ENCODE measurements at regions not wholly inside any gene's neighbourhood (a gene's known extent, or its start where the extent isn't known, plus 50 kb on each side); places are given as distances from the start of the nearest gene placed in this dataset.

DNA sequence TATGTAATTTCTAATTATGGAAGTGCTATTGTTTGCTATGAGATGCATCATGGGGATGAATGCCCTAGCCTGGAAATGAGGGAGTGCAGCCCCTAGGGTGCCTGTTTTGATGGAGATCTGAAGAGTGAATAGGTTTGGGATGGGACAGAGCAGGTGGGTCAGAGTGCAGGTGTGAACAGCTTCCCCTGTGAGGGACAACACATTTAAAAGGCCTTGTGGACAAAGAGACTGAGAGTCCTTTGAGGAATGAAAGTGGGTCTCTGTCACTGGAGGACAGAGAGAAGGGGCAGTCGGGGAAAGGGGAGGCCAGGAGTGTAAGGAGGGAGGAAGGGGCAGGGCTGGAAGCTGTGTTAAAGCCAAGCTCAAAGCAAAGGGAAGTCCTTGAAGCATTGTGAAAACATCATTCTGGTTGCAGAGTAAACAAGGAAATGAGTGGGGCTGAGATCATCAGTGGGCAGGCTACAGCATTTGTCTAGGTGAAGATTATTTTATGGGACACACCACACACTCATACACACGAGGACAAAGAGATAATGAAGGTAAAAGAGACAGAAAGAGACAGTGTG, 877.6 kb downstream of the SLC4A3 start:
- H3K36me3 ChIP-seq (ENCODE audit: insufficient read depth, low read length), result no peaks in the 10 kb centered on the region
- peak overlapping the region; percentile 41 for H3K9ac ChIP-seq (ENCODE audit: low read length)
- H3K27ac ChIP-seq (ENCODE audit: low read depth, low read length), result no peak overlapping the region
- H3K9me3 Mint-ChIP-seq (ENCODE audit: unreplicated experiment), result no peaks in the 10 kb centered on the region
- DNase-seq (ENCODE audit: low read depth) (peak; percentile 45), FAIRE-seq (peak; percentile 86)
- peak overlapping the region; percentile 72 for H2AFZ ChIP-seq (ENCODE audit: low read depth, low read length)
- H3K27me3 Mint-ChIP-seq (ENCODE audit: low read depth, unreplicated experiment), result no peaks in the 10 kb centered on the region
- H3K79me2 ChIP-seq (ENCODE audit: insufficient read depth, low read length), result no peaks in the 10 kb centered on the region
- no peak overlapping the region for H3K27ac Mint-ChIP-seq (ENCODE audit: unreplicated experiment)
- H3K36me3 Mint-ChIP-seq (ENCODE audit: low read depth, unreplicated experiment), result no peaks in the 10 kb centered on the region
- peak overlapping the region; percentile 68 for H3K4me2 ChIP-seq (ENCODE audit: low read length)
- H3K4me3 ChIP-seq (ENCODE audit: insufficient read depth, low read depth, low read length), result no peak overlapping the region
- no peak overlapping the region for H3K4me3 Mint-ChIP-seq (ENCODE audit: unreplicated experiment)
- H3K4me1 Mint-ChIP-seq (ENCODE audit: low read depth, unreplicated experiment), result peaks cover 16% of the 10 kb centered on the region
- no peaks in the 10 kb centered on the region for H3K27me3 ChIP-seq (ENCODE audit: insufficient read depth, low read length)
- TF ChIP-seq, protein P1, sequence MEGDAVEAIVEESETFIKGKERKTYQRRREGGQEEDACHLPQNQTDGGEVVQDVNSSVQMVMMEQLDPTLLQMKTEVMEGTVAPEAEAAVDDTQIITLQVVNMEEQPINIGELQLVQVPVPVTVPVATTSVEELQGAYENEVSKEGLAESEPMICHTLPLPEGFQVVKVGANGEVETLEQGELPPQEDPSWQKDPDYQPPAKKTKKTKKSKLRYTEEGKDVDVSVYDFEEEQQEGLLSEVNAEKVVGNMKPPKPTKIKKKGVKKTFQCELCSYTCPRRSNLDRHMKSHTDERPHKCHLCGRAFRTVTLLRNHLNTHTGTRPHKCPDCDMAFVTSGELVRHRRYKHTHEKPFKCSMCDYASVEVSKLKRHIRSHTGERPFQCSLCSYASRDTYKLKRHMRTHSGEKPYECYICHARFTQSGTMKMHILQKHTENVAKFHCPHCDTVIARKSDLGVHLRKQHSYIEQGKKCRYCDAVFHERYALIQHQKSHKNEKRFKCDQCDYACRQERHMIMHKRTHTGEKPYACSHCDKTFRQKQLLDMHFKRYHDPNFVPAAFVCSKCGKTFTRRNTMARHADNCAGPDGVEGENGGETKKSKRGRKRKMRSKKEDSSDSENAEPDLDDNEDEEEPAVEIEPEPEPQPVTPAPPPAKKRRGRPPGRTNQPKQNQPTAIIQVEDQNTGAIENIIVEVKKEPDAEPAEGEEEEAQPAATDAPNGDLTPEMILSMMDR (IDR thresholded peaks at IDR 0.05; ENCODE audit: insufficient read depth, low read depth, low read length), result no peak
- no peak for TF ChIP-seq EZH2 (IDR thresholded peaks at IDR 0.05; ENCODE audit: insufficient read depth, low read length)
- peaks cover 13% of the 10 kb centered on the region for H3K4me1 ChIP-seq (ENCODE audit: insufficient read depth, low read length)
- no peaks in the 10 kb centered on the region for H3K9me3 ChIP-seq (ENCODE audit: insufficient read depth, low read depth, low read length)
- H4K20me1 ChIP-seq (ENCODE audit: insufficient read depth, low read length), result no peaks in the 10 kb centered on the region

- no peak overlapping the region for H3K27ac Mint-ChIP-seq (ENCODE audit: unreplicated experiment)
- no peak overlapping the region for H3K4me3 ChIP-seq (ENCODE audit: insufficient read depth, low read depth, low read length)
- H3K9me3 Mint-ChIP-seq (ENCODE audit: unreplicated experiment), result no peaks in the 10 kb centered on the region
- H4K20me1 ChIP-seq (ENCODE audit: insufficient read depth, low read length), result no peaks in the 10 kb centered on the region
- H3K79me2 ChIP-seq (ENCODE audit: insufficient read depth, low read length), result no peaks in the 10 kb centered on the region
- FAIRE-seq (no peak), DNase-seq (ENCODE audit: low read depth) (no peak)
- H2AFZ ChIP-seq (ENCODE audit: low read depth, low read length), result no peak overlapping the region
- H3K4me3 Mint-ChIP-seq (ENCODE audit: unreplicated experiment), result no peak overlapping the region
- H3K4me1 ChIP-seq (ENCODE audit: insufficient read depth, low read length), result peaks cover 22% of the 10 kb centered on the region
- H3K27ac ChIP-seq (ENCODE audit: low read depth, low read length), result no peak overlapping the region
- H3K27me3 Mint-ChIP-seq (ENCODE audit: low read depth, unreplicated experiment), result no peaks in the 10 kb centered on the region
- no peak overlapping the region for H3K9ac ChIP-seq (ENCODE audit: low read length)
- no peak for TF ChIP-seq EZH2 (IDR thresholded peaks at IDR 0.05; ENCODE audit: insufficient read depth, low read length)
- TF ChIP-seq, protein P1 (IDR thresholded peaks at IDR 0.05; ENCODE audit: insufficient read depth, low read depth, low read length), result no peak
- H3K36me3 Mint-ChIP-seq (ENCODE audit: low read depth, unreplicated experiment), result no peaks in the 10 kb centered on the region
- no peaks in the 10 kb centered on the region for H3K9me3 ChIP-seq (ENCODE audit: insufficient read depth, low read depth, low read length)
- H3K4me2 ChIP-seq (ENCODE audit: low read length), result no peak overlapping the region
- H3K4me1 Mint-ChIP-seq (ENCODE audit: low read depth, unreplicated experiment), result peaks cover 26% of the 10 kb centered on the region
- no peaks in the 10 kb centered on the region for H3K27me3 ChIP-seq (ENCODE audit: insufficient read depth, low read length)
- H3K36me3 ChIP-seq (ENCODE audit: insufficient read depth, low read length), result no peaks in the 10 kb centered on the region
These were observed 879.0 kb downstream of the SLC4A3 start for GRCh38 chr2:220506466-220506865.

DNA sequence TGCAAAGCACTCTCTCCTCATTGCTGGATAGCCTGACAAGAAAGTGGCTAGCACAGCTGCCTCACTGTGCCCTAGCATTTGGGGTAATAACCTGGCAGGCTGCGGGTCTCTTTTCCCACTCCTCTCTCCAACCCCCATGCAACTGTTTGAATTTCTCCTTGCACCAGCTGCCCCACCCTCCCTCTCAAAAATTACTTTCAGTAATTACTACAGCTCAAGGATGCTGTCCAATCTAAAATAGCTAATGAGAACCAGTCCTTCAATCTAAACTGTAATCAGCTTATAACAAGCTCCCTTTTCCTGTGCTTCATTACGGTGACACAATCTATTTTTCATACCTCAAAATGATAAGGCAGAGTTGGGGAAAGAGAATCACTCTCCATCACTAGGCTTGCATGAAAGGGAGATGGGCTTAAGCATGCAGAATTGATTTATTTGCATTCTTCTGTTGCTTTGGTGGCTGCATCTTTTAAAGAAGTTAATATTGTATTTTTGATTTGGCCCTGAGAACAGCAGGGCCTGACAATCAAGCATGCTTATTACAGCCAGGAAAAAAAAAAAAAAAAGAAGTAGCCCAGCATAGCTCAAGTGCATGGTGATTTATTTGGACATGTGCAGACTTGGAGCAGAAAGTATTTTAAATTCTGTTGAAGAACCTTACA, 881.8 kb downstream of the SLC4A3 start:
- Mint-ChIP-seq H3K27ac (ENCODE audit: unreplicated experiment) (no peak overlapping the region), H3K4me1 (ENCODE audit: low read depth, unreplicated experiment) (peaks cover 41% of the 10 kb centered on the region), H3K36me3 (ENCODE audit: low read depth, unreplicated experiment) (no peaks in the 10 kb centered on the region), H3K9me3 (ENCODE audit: unreplicated experiment) (no peaks in the 10 kb centered on the region), H3K4me3 (ENCODE audit: unreplicated experiment) (no peak overlapping the region), H3K27me3 (ENCODE audit: low read depth, unreplicated experiment) (no peaks in the 10 kb centered on the region)
- no peaks in the 10 kb centered on the region for H3K27me3 ChIP-seq (ENCODE audit: insufficient read depth, low read length)
- no peaks in the 10 kb centered on the region for H3K36me3 ChIP-seq (ENCODE audit: insufficient read depth, low read length)
- no peak overlapping the region for H3K9ac ChIP-seq (ENCODE audit: low read length)
- H3K9me3 ChIP-seq (ENCODE audit: insufficient read depth, low read depth, low read length), result no peaks in the 10 kb centered on the region
- H3K4me2 ChIP-seq (ENCODE audit: low read length), result no peak overlapping the region
- H3K79me2 ChIP-seq (ENCODE audit: insufficient read depth, low read length), result no peaks in the 10 kb centered on the region
- H4K20me1 ChIP-seq (ENCODE audit: insufficient read depth, low read length), result no peaks in the 10 kb centered on the region
- no peak for FAIRE-seq
- no peak overlapping the region for H3K4me3 ChIP-seq (ENCODE audit: insufficient read depth, low read depth, low read length)
- peaks cover 41% of the 10 kb centered on the region for H3K4me1 ChIP-seq (ENCODE audit: insufficient read depth, low read length)
- no peak overlapping the region for H3K27ac ChIP-seq (ENCODE audit: low read depth, low read length)
- no peak for TF ChIP-seq EZH2 (IDR thresholded peaks at IDR 0.05; ENCODE audit: insufficient read depth, low read length)
- TF ChIP-seq, protein P1 (IDR thresholded peaks at IDR 0.05; ENCODE audit: insufficient read depth, low read depth, low read length), result no peak
- no peak for DNase-seq (ENCODE audit: low read depth)
- H2AFZ ChIP-seq (ENCODE audit: low read depth, low read length), result no peak overlapping the region
